Liver (tissue), 3 donors: ENCODE measurements at regions not wholly inside any gene's neighbourhood (a gene's known extent, or its start where the extent isn't known, plus 50 kb on each side); places are given as distances from the start of the nearest gene placed in this dataset.

ENCODE experiments used
- EGR1 ChIP-seq, 2 donors: IDR thresholded peaks; 2 replicates each; pipeline ENCODE4 v1.6.1; 2016 to 2018; ENCODE audit warnings: antibody characterized with exemption in 2 of 2, low read depth in 2 of 2
- FOXA1 ChIP-seq: IDR thresholded peaks from 2 replicates; pipeline ENCODE4 v1.6.1; 2016; ENCODE audit warnings: antibody characterized with exemption
- GABPA ChIP-seq, 2 donors: IDR thresholded peaks in 1 of 2; conservative IDR thresholded peaks in 1 of 2; 2 replicates each; pipeline ENCODE4 v1.6.1; 2016; ENCODE audit warnings: antibody characterized with exemption in 2 of 2, mild to moderate bottlenecking in 1 of 2, moderate library complexity in 1 of 2
- HNF4G ChIP-seq: IDR thresholded peaks from 2 replicates; pipeline ENCODE4 v1.6.1; 2016; ENCODE audit warnings: antibody characterized with exemption
- JUND ChIP-seq, 2 donors: IDR thresholded peaks; 2 replicates each; pipeline ENCODE4 v1.6.1; 2016; ENCODE audit warnings: antibody characterized with exemption in 2 of 2
- RAD21 ChIP-seq, 2 donors: IDR thresholded peaks; 2 replicates each; pipeline ENCODE4 v1.6.1; 2016; ENCODE audit warnings: antibody characterized with exemption in 2 of 2, mild to moderate bottlenecking in 2 of 2
- REST ChIP-seq: IDR thresholded peaks from 2 replicates; pipeline ENCODE4 v1.6.1; 2016; ENCODE audit warnings: antibody characterized with exemption, mild to moderate bottlenecking
- TAF1 ChIP-seq: conservative IDR thresholded peaks from 2 replicates; pipeline ENCODE4 v1.6.1; 2016; ENCODE audit warnings: antibody characterized with exemption, mild to moderate bottlenecking
- YY1 ChIP-seq: IDR thresholded peaks from 2 replicates; pipeline ENCODE4 v1.6.1; 2016; ENCODE audit warnings: antibody characterized with exemption, mild to moderate bottlenecking
- TF ChIP-seq, protein P1 (sequence below): fragments of 150-350 bp; IDR thresholded peaks from 2 replicates; pipeline ENCODE4 v1.5.1; 2017; ENCODE audit warnings: improper control_type of control experiment, low read depth, low read length; ENCODE audit not compliant: missing input control
- TF ChIP-seq, protein P2 (sequence below): IDR thresholded peaks from 2 replicates; pipeline ENCODE4 v1.6.1; 2016; ENCODE audit warnings: antibody characterized with exemption
- TF ChIP-seq, protein P3 (sequence below): IDR thresholded peaks from 2 replicates; pipeline ENCODE4 v1.6.1; 2016; ENCODE audit warnings: antibody characterized with exemption
- TF ChIP-seq, protein P4 (sequence below): IDR thresholded peaks from 2 replicates; pipeline ENCODE4 v1.6.1; 2016; ENCODE audit warnings: antibody characterized with exemption
- donor health status: healthy.
- donor health status: healthy.

DNA sequence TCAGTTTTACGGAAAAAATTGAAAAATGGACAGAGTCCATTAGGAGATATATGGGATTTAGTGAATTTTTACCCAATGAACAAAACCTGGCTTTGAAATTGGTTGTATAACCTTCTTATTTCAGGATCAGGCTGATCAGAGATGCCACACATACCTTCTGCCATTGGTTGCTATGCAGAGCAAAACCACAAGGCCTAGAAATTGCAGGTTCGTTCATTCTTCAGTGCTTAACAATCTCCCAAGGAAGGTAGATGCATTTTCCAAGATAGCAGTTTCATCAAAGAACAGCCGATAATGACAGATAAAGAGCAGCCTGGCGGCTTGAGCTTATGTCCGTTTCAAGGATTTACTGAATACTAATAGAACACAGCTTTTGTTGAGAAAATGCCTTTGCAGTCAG is 868.8 kb downstream of the EPHA4 start:
- TF ChIP-seq JUND (IDR thresholded peaks at IDR 0.05) (no peak), YY1 (no peak), FOXA1 (no peak), REST (no peak), RAD21 (IDR thresholded peaks at IDR 0.05) (no peak), TAF1 (no peak), GABPA (IDR thresholded peaks at IDR 0.05 in 1 of 2, conservative IDR thresholded peaks at IDR 0.05 in 1 of 2) (no peak), HNF4G (no peak), EGR1 (IDR thresholded peaks at IDR 0.05; ENCODE audit: low read depth in 2 of 2) (no peak)
- TF ChIP-seq, protein P1, sequence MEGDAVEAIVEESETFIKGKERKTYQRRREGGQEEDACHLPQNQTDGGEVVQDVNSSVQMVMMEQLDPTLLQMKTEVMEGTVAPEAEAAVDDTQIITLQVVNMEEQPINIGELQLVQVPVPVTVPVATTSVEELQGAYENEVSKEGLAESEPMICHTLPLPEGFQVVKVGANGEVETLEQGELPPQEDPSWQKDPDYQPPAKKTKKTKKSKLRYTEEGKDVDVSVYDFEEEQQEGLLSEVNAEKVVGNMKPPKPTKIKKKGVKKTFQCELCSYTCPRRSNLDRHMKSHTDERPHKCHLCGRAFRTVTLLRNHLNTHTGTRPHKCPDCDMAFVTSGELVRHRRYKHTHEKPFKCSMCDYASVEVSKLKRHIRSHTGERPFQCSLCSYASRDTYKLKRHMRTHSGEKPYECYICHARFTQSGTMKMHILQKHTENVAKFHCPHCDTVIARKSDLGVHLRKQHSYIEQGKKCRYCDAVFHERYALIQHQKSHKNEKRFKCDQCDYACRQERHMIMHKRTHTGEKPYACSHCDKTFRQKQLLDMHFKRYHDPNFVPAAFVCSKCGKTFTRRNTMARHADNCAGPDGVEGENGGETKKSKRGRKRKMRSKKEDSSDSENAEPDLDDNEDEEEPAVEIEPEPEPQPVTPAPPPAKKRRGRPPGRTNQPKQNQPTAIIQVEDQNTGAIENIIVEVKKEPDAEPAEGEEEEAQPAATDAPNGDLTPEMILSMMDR, result no peak
- TF ChIP-seq, protein P2, sequence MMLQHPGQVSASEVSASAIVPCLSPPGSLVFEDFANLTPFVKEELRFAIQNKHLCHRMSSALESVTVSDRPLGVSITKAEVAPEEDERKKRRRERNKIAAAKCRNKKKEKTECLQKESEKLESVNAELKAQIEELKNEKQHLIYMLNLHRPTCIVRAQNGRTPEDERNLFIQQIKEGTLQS, result no peak
- TF ChIP-seq, protein P3, sequence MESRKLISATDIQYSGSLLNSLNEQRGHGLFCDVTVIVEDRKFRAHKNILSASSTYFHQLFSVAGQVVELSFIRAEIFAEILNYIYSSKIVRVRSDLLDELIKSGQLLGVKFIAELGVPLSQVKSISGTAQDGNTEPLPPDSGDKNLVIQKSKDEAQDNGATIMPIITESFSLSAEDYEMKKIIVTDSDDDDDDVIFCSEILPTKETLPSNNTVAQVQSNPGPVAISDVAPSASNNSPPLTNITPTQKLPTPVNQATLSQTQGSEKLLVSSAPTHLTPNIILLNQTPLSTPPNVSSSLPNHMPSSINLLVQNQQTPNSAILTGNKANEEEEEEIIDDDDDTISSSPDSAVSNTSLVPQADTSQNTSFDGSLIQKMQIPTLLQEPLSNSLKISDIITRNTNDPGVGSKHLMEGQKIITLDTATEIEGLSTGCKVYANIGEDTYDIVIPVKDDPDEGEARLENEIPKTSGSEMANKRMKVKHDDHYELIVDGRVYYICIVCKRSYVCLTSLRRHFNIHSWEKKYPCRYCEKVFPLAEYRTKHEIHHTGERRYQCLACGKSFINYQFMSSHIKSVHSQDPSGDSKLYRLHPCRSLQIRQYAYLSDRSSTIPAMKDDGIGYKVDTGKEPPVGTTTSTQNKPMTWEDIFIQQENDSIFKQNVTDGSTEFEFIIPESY, result no peak
- TF ChIP-seq, protein P4, sequence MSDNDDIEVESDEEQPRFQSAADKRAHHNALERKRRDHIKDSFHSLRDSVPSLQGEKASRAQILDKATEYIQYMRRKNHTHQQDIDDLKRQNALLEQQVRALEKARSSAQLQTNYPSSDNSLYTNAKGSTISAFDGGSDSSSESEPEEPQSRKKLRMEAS, result no peak
